A549 (cell line): ENCODE measurements at regions not wholly inside any gene's neighbourhood (a gene's known extent, or its start where the extent isn't known, plus 50 kb on each side); places are given as distances from the start of the nearest gene placed in this dataset.

Experiments
- ATAC-seq, 2 experiments: fragments of 200-7000 bp in 1 of 2; fragments of >200 bp in 1 of 2; cut with Nextera tagmentation in 1 of 2; cut with Tn5 transposase in 1 of 2; 3 replicates each; pipeline versions ENCODE4 v1.8.0 to v1.9.1; 2018 to 2020; ENCODE audit warnings: mild to moderate bottlenecking in 1 of 2, moderate library complexity in 1 of 2
- CTCF ChIA-PET: fragments of 300-600 bp; sonication (Branson Sonifier 250); formaldehyde crosslinking; extraction: SDS; loops from one replicate; lab custom pipeline; 2021; ENCODE audit warnings: antibody characterized with exemption, inconsistent platforms; lab: Yijun Ruan, JAX
- POLR2A ChIA-PET: fragments of 350-600 bp; formaldehyde crosslinking; extraction: SDS; loops from one replicate; lab custom pipeline; 2021; ENCODE audit warnings: antibody characterized with exemption, inconsistent platforms; lab: Yijun Ruan, JAX
- DNase-seq, 2 experiments: peaks; one replicate each; pipeline versions ENCODE4 v3.0.0 to v3.0.0-alpha.2; 2011 to 2016; ENCODE audit warnings: low read depth in 1 of 2, low spot score in 1 of 2
- FAIRE-seq: peaks from 2 replicates; lab custom pipeline; 2011; peaks lifted over from hg19 to GRCh38; lab: Jason Lieb, UNC
- H3K27ac ChIP-seq, 2 experiments: fragments of >200 bp; sonication (Bioruptor Twin); formaldehyde crosslinking; 3 replicates each; pipeline ENCODE4 v1.5.1; 2016 to 2017
- H3K4me1 ChIP-seq: fragments of >200 bp; sonication (Bioruptor Twin); formaldehyde crosslinking; 3 replicates; pipeline ENCODE4 v1.6.1; 2016
- H3K4me2 ChIP-seq: fragments of >200 bp; sonication (Bioruptor Twin); formaldehyde crosslinking; 3 replicates; pipeline ENCODE4 v1.6.1; 2016
- H3K4me3 ChIP-seq: fragments of >200 bp; sonication (Bioruptor Twin); formaldehyde crosslinking; 3 replicates; pipeline ENCODE4 v1.5.1; 2016
- H3K9me3 ChIP-seq: fragments of >200 bp; sonication (Bioruptor Twin); formaldehyde crosslinking; 3 replicates; pipeline ENCODE4 v1.6.1; 2016
- CBX2 ChIP-seq: fragments of 200-600 bp; sonication (generic); IDR thresholded peaks from 2 replicates; pipeline ENCODE4 v1.6.1; 2016; ENCODE audit warnings: low read depth, mild to moderate bottlenecking, borderline replicate concordance
- CEBPB ChIP-seq, 2 experiments: fragments of >200 bp in 1 of 2; sonication (Bioruptor Twin) in 1 of 2; formaldehyde crosslinking in 1 of 2; IDR thresholded peaks; 2 replicates each; pipeline ENCODE4 v1.6.1; 2012 to 2016
- EHF ChIP-seq: fragments of 250-450 bp; sonication (Bioruptor Pico); IDR thresholded peaks from 2 replicates; pipeline ENCODE4 v1.5.0; 2020; ENCODE audit warnings: mild to moderate bottlenecking
- EHMT2 ChIP-seq: fragments of 200-600 bp; sonication (generic); IDR thresholded peaks from 2 replicates; pipeline ENCODE4 v1.6.1; 2016; ENCODE audit warnings: antibody characterized with exemption, low read depth, mild to moderate bottlenecking, moderate library complexity
- ESRRA ChIP-seq: fragments of 150-350 bp; IDR thresholded peaks from 2 replicates; pipeline ENCODE4 v1.6.1; 2014; ENCODE audit warnings: mild to moderate bottlenecking, low read length, borderline replicate concordance
- FOXS1 ChIP-seq: fragments of 250-450 bp; sonication (Bioruptor Pico); IDR thresholded peaks from 2 replicates; pipeline ENCODE4 v1.5.0; 2020; ENCODE audit warnings: mild to moderate bottlenecking, moderate library complexity
- HEYL ChIP-seq: fragments of 250-450 bp; sonication (Bioruptor Pico); IDR thresholded peaks from 2 replicates; pipeline ENCODE4 v1.8.0; 2021; ENCODE audit warnings: mild to moderate bottlenecking, moderate library complexity
- HOXB13 ChIP-seq: fragments of 250-450 bp; sonication (Bioruptor Pico); IDR thresholded peaks from 2 replicates; pipeline ENCODE4 v1.5.0; 2020; ENCODE audit warnings: low read depth, mild to moderate bottlenecking, moderate library complexity
- JUNB ChIP-seq: fragments of >200 bp; sonication (Bioruptor Twin); formaldehyde crosslinking; IDR thresholded peaks from 2 replicates; pipeline ENCODE4 v1.6.1; 2016
- MAFK ChIP-seq: fragments of 450-650 bp; IDR thresholded peaks from 2 replicates; pipeline ENCODE4 v1.6.1; 2014; ENCODE audit not compliant: partially characterized antibody
- MAZ ChIP-seq: fragments of 150-350 bp; IDR thresholded peaks from 2 replicates; pipeline ENCODE4 v1.6.1; 2014; ENCODE audit warnings: antibody characterized with exemption, low read depth, low read length, borderline replicate concordance
- NFE2L2 ChIP-seq: fragments of 150-350 bp; conservative IDR thresholded peaks from 2 replicates; pipeline ENCODE4 v1.6.1; 2014; ENCODE audit warnings: low read length
- PHF8 ChIP-seq: fragments of 200-600 bp; sonication (generic); IDR thresholded peaks from 2 replicates; pipeline ENCODE4 v1.6.1; 2016; ENCODE audit warnings: low read depth, mild to moderate bottlenecking, antibody characterized with exemption, moderate library complexity, borderline replicate concordance
- POLR2AphosphoS2 ChIP-seq: conservative IDR thresholded peaks from 2 replicates; pipeline ENCODE4 v1.6.1; 2012; ENCODE audit warnings: low read length, improper control_type of control experiment, inconsistent platforms
- RARB ChIP-seq: fragments of 250-450 bp; sonication (Bioruptor Pico); IDR thresholded peaks from 2 replicates; pipeline ENCODE4 v1.8.0; 2021; ENCODE audit warnings: mild to moderate bottlenecking, moderate library complexity
- RFX5 ChIP-seq: fragments of 450-650 bp; IDR thresholded peaks from 2 replicates; pipeline ENCODE4 v1.7.1; 2014; ENCODE audit warnings: antibody characterized with exemption, mild to moderate bottlenecking, moderate library complexity
- SMC3 ChIP-seq: fragments of >200 bp; sonication (Bioruptor Twin); formaldehyde crosslinking; IDR thresholded peaks from 3 replicates; pipeline ENCODE4 v1.6.1; 2018; ENCODE audit warnings: inconsistent platforms
- SREBF2 ChIP-seq: fragments of 450-650 bp; IDR thresholded peaks from 2 replicates; pipeline ENCODE4 v1.6.1; 2014; ENCODE audit warnings: mild to moderate bottlenecking, moderate library complexity
- ZFP36 ChIP-seq: fragments of 450-650 bp; IDR thresholded peaks from 2 replicates; pipeline ENCODE4 v1.6.1; 2014; ENCODE audit warnings: borderline replicate concordance; ENCODE audit not compliant: partially characterized antibody
- WGBS: methylation state at CpG from one replicate; pipeline ENCODE4 v1.1.6; 2017; ENCODE audit errors: missing lambda C conversion rate; 5-methylcytosine and 5-hydroxymethylcytosine counted together
- TF ChIP-seq, protein P1 (sequence below): IDR thresholded peaks from 2 replicates; pipeline ENCODE4 v1.6.1; 2012
- TF ChIP-seq, protein P2 (sequence below): fragments of 250-450 bp; sonication (Bioruptor Pico); IDR thresholded peaks from 2 replicates; pipeline ENCODE4 v1.5.0; 2020; ENCODE audit warnings: low read depth, mild to moderate bottlenecking, moderate library complexity
- TF ChIP-seq, protein P3 (sequence below): IDR thresholded peaks from 2 replicates; pipeline ENCODE4 v1.6.1; 2012
- TF ChIP-seq, protein P4 (sequence below): fragments of 150-350 bp; IDR thresholded peaks from 2 replicates; pipeline ENCODE4 v1.6.1; 2014; ENCODE audit warnings: low read depth, mild to moderate bottlenecking, low read length
- TF ChIP-seq, protein P5 (sequence below): fragments of 450-650 bp; IDR thresholded peaks from 2 replicates; pipeline ENCODE4 v1.6.1; 2014; ENCODE audit warnings: antibody characterized with exemption
- TF ChIP-seq, protein P6 (sequence below): fragments of >200 bp; sonication (Bioruptor Twin); formaldehyde crosslinking; IDR thresholded peaks from 3 replicates; pipeline ENCODE4 v1.6.1; 2016

DNA sequence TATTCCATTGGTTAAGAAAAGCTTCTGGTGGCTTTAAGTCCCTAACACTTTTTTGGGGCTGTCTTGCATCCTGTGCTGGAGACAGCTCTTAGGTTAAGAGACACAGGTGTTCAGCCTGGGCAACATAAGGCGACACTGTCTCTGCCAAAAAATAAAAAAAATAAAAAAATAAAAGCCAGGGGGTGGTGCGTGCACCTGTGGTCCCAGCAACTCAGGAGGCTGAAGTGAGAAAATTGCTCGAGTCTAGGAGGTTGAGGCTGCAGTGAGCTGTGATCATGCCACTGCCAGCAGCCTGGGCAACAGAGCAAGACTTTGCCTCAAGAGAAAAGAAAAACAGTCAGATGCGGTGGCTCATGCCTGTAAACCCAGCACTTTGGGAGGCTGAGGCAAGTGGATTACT lies 55.6 kb upstream of the ZMYND8 start:
- POLR2A ChIA-PET, result interaction anchor here (0.7 kb wide), 1 partner anchor 91 kb away, joined by 3 read pairs; no protein-coding TSS in a partner anchor
- DNase-seq, result no peak
- peaks cover 7% of the 10 kb centered on the region; the same call in 1 of the 3 replicates for H3K4me1 ChIP-seq
- peaks cover 4% of the 10 kb centered on the region; the same call in 1 of the 3 replicates for H3K9me3 ChIP-seq
- H3K4me3 ChIP-seq, result no peak overlapping the region
- H3K4me2 ChIP-seq, result no peak overlapping the region
- CTCF ChIA-PET, result interaction anchor here (1.1 to 1.3 kb wide), 4 partner anchors 11 to 51 kb away, joined by 3 to 4 read pairs (median 4); no protein-coding TSS in a partner anchor
- no peak for FAIRE-seq
- peak overlapping the region; percentile 22 to 66; a peak in 3 of 6 replicates for H3K27ac ChIP-seq
- TF ChIP-seq EHF (CRISPR knock-in tag), result no peak
- TF ChIP-seq CEBPB (IDR thresholded peaks at IDR 0.05), result no peak
- TF ChIP-seq, protein P1, sequence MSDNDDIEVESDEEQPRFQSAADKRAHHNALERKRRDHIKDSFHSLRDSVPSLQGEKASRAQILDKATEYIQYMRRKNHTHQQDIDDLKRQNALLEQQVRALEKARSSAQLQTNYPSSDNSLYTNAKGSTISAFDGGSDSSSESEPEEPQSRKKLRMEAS, result no peak
- TF ChIP-seq, protein P2, sequence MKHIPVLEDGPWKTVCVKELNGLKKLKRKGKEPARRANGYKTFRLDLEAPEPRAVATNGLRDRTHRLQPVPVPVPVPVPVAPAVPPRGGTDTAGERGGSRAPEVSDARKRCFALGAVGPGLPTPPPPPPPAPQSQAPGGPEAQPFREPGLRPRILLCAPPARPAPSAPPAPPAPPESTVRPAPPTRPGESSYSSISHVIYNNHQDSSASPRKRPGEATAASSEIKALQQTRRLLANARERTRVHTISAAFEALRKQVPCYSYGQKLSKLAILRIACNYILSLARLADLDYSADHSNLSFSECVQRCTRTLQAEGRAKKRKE (CRISPR knock-in tag), result no peak
- no peak for TF ChIP-seq MAFK
- TF ChIP-seq NFE2L2, result no peak
- TF ChIP-seq PHF8, result no peak
- no peak for TF ChIP-seq EHMT2
- TF ChIP-seq, protein P3, sequence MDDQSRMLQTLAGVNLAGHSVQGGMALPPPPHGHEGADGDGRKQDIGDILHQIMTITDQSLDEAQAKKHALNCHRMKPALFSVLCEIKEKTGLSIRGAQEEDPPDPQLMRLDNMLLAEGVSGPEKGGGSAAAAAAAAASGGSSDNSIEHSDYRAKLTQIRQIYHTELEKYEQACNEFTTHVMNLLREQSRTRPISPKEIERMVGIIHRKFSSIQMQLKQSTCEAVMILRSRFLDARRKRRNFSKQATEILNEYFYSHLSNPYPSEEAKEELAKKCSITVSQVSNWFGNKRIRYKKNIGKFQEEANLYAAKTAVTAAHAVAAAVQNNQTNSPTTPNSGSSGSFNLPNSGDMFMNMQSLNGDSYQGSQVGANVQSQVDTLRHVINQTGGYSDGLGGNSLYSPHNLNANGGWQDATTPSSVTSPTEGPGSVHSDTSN, result no peak
- no peak for TF ChIP-seq FOXS1 (CRISPR knock-in tag)
- TF ChIP-seq JUNB, result no peak
- TF ChIP-seq RARB (CRISPR knock-in tag), result no peak
- TF ChIP-seq HEYL (CRISPR knock-in tag), result no peak
- TF ChIP-seq HOXB13, result no peak
- no peak for TF ChIP-seq POLR2AphosphoS2
- TF ChIP-seq, protein P4, sequence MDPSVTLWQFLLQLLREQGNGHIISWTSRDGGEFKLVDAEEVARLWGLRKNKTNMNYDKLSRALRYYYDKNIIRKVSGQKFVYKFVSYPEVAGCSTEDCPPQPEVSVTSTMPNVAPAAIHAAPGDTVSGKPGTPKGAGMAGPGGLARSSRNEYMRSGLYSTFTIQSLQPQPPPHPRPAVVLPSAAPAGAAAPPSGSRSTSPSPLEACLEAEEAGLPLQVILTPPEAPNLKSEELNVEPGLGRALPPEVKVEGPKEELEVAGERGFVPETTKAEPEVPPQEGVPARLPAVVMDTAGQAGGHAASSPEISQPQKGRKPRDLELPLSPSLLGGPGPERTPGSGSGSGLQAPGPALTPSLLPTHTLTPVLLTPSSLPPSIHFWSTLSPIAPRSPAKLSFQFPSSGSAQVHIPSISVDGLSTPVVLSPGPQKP, result no peak
- TF ChIP-seq, protein P5, sequence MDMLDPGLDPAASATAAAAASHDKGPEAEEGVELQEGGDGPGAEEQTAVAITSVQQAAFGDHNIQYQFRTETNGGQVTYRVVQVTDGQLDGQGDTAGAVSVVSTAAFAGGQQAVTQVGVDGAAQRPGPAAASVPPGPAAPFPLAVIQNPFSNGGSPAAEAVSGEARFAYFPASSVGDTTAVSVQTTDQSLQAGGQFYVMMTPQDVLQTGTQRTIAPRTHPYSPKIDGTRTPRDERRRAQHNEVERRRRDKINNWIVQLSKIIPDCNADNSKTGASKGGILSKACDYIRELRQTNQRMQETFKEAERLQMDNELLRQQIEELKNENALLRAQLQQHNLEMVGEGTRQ, result no peak
- TF ChIP-seq ESRRA, result no peak
- WGBS, result 87% methylated on average over 4 of the region's 4 CpGs
- ATAC-seq, result no peak

DNA sequence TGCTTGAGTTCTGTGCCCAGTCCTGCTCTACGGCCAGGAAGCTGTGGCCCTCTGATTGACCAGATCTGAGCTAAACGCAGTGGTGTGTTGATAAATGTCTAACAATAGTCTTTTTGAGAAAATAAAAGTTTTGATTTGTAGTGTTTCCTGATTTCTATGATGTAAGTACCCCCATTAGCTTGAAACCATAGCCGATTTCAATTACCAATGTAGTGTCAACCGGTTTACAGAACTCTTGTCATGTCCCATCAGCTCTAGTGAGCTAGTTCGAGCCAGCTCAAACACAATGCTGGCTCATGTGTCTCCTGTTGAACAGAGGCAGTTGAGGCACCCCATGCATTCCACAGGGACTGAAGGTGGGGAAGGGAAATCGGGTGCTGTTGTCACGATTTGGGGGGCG lies 56.7 kb upstream of the ZMYND8 start:
- no peak for ATAC-seq
- Histone ChIP-seq H3K4me2 (no peak overlapping the region), H3K9me3 (peaks cover 6% of the 10 kb centered on the region; the same call in 1 of the 3 replicates), H3K4me3 (no peak overlapping the region), H3K27ac (peak overlapping the region; percentile 34 to 66; a peak in 4 of 6 replicates), H3K4me1 (peaks cover 14% of the 10 kb centered on the region)
- ChIA-PET CTCF (interaction anchor here (1.1 to 1.3 kb wide), 2 partner anchors 29 to 50 kb away, joined by 3 to 5 read pairs; no protein-coding TSS in a partner anchor), POLR2A (no interaction called here)
- no peak for FAIRE-seq
- TF ChIP-seq SMC3 (no peak), ZFP36 (no peak), MAZ (no peak), RARB (CRISPR knock-in tag) (no peak), POLR2AphosphoS2 (no peak), CBX2 (no peak), CEBPB (IDR thresholded peaks at IDR 0.05) (no peak), RFX5 (no peak), SREBF2 (no peak)
- TF ChIP-seq, protein P6, sequence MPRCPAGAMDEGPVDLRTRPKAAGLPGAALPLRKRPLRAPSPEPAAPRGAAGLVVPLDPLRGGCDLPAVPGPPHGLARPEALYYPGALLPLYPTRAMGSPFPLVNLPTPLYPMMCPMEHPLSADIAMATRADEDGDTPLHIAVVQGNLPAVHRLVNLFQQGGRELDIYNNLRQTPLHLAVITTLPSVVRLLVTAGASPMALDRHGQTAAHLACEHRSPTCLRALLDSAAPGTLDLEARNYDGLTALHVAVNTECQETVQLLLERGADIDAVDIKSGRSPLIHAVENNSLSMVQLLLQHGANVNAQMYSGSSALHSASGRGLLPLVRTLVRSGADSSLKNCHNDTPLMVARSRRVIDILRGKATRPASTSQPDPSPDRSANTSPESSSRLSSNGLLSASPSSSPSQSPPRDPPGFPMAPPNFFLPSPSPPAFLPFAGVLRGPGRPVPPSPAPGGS, result no peak
- TF ChIP-seq, protein P3, result no peak
- 83% methylated on average over 8 of the region's 8 CpGs for WGBS
- DNase-seq, result no peak
